Panc1 (cell line): ENCODE measurements at regions not wholly inside any gene's neighbourhood (a gene's known extent, or its start where the extent isn't known, plus 50 kb on each side); places are given as distances from the start of the nearest gene placed in this dataset.

Experiments
- ATAC-seq: fragments of 200-7000 bp; cut with Tn5 transposase; 2 replicates; pipeline ENCODE4 v1.9.1; 2020; ENCODE audit warnings: mild to moderate bottlenecking, moderate library complexity
- BruUV-seq: library from RNA; stranded (reverse); fragments of 400-500 nt; replicated peaks from 2 replicates; lab custom pipeline; 2021; lab: Mats Ljungman, UMichigan
- CTCF ChIA-PET: fragments of 300-600 bp; sonication (Branson Sonifier 250); formaldehyde crosslinking; loops from one replicate; lab custom pipeline; 2022; ENCODE audit warnings: antibody characterized with exemption; lab: Charles Lee
- POLR2A ChIA-PET: fragments of 300-600 bp; sonication (Branson Sonifier 250); formaldehyde crosslinking; loops from one replicate; lab custom pipeline; 2022; ENCODE audit warnings: antibody characterized with exemption; lab: Charles Lee
- DNase-seq: peaks from one replicate; pipeline ENCODE4 v3.0.0-alpha.2; 2010; ENCODE audit warnings: low read depth, low spot score
- H3K27ac ChIP-seq: 2 replicates; pipeline ENCODE4 v1.5.1; 2011; ENCODE audit warnings: mild to moderate bottlenecking, low read length, inconsistent platforms
- H3K27me3 ChIP-seq: fragments of 200-500 bp; sonication (Bioruptor generic); 2 replicates; pipeline ENCODE4 v1.6.0; 2014; ENCODE audit warnings: low read length, inconsistent platforms; ENCODE audit not compliant: control insufficient read depth, insufficient read depth
- H3K36me3 ChIP-seq: fragments of 200-500 bp; sonication (Bioruptor generic); 2 replicates; pipeline ENCODE4 v1.5.1; 2014; ENCODE audit warnings: inconsistent platforms, mild to moderate bottlenecking, low read length, moderate library complexity; ENCODE audit not compliant: control insufficient read depth, insufficient read depth
- H3K4me1 ChIP-seq: 2 replicates; pipeline ENCODE4 v1.5.1; 2011; ENCODE audit warnings: inconsistent platforms, mild to moderate bottlenecking, low read length, moderate library complexity; ENCODE audit not compliant: control insufficient read depth, insufficient read depth
- H3K4me3 ChIP-seq, 2 experiments: 2 replicates each; pipeline ENCODE4 v1.5.1; 2011 to 2012; ENCODE audit warnings: low read depth in 2 of 2, low read length in 2 of 2, mild to moderate bottlenecking in 2 of 2, inconsistent platforms in 1 of 2, moderate library complexity in 1 of 2
- H3K9me3 ChIP-seq: fragments of 200-500 bp; sonication (Bioruptor generic); 2 replicates; pipeline ENCODE4 v1.5.1; 2014; ENCODE audit warnings: low read depth, mild to moderate bottlenecking, inconsistent platforms, low read length, moderate library complexity; ENCODE audit not compliant: control insufficient read depth, insufficient read depth
- CTCF ChIP-seq: fragments of 450-650 bp; IDR thresholded peaks from 2 replicates; pipeline ENCODE4 v1.5.1; 2017; ENCODE audit warnings: mild to moderate bottlenecking
- POLR2AphosphoS5 ChIP-seq: IDR thresholded peaks from 2 replicates; pipeline ENCODE4 v1.6.1; 2012; ENCODE audit warnings: mild to moderate bottlenecking, low read depth, low read length, moderate library complexity
- REST ChIP-seq, 2 experiments: IDR thresholded peaks; 2 replicates each; pipeline ENCODE4 v1.6.1; 2011 to 2012; ENCODE audit warnings: low read depth in 2 of 2, control low read depth in 1 of 2, low read length in 1 of 2, mild to moderate bottlenecking in 1 of 2, moderate library complexity in 1 of 2; ENCODE audit not compliant: insufficient read depth in 1 of 2
- SIN3A ChIP-seq: IDR thresholded peaks from 2 replicates; pipeline ENCODE4 v1.6.1; 2012; ENCODE audit warnings: low read depth, mild to moderate bottlenecking, low read length, moderate library complexity, borderline replicate concordance; ENCODE audit not compliant: insufficient read depth
- TCF7L2 ChIP-seq: IDR thresholded peaks from 2 replicates; pipeline ENCODE4 v1.6.1; 2011; ENCODE audit warnings: mild to moderate bottlenecking, low read depth, low read length, inconsistent platforms
- in situ Hi-C: cut with HindIII; loops from 2 replicates; pipeline ENCODE4 v1.10.0; 2016; ENCODE audit warnings: low sequenced_read_pairs, low pct_unique_long_range_greater_than_20kb
- intact Hi-C: fragments of 100-400 bp; cut with micrococcal nuclease; formaldehyde crosslinking; loops from one replicate; pipeline ENCODE4 v1.10.0; 2022; ENCODE audit not compliant: unreplicated experiment

GRCh38 chr14:97415907-97416306 is 618.7 kb downstream of the VRK1 start:
- intact Hi-C loops: no loop called here
- Histone ChIP-seq H3K4me1 (no peaks in the 10 kb centered on the region), H3K36me3 (no peaks in the 10 kb centered on the region), H3K27me3 (no peaks in the 10 kb centered on the region), H3K27ac (no peak overlapping the region), H3K4me3 (no peak overlapping the region), H3K9me3 (no peaks in the 10 kb centered on the region)
- no peak for ATAC-seq
- TF ChIP-seq SIN3A (no peak), TCF7L2 (no peak), CTCF (no peak), POLR2AphosphoS5 (no peak), REST (IDR thresholded peaks at IDR 0.05; ENCODE audit: insufficient read depth in 1 of 2, low read depth in 2 of 2, low read length in 1 of 2) (no peak)
- CTCF ChIA-PET: no interaction called here
- in situ Hi-C loops: no loop called here
- POLR2A ChIA-PET: no interaction called here
- DNase-seq: no peak
- BruUV-seq: no TSS peak

- ChIA-PET CTCF (no interaction called here), POLR2A (no interaction called here)
- H3K36me3 ChIP-seq: no peaks in the 10 kb centered on the region
- no peaks in the 10 kb centered on the region for H3K4me1 ChIP-seq
- H3K4me3 ChIP-seq: no peak overlapping the region
- in situ Hi-C loops (no loop called here), intact Hi-C loops (no loop called here)
- BruUV-seq: no TSS peak
- no peaks in the 10 kb centered on the region for H3K9me3 ChIP-seq
- H3K27ac ChIP-seq: no peak overlapping the region
- no peaks in the 10 kb centered on the region for H3K27me3 ChIP-seq
- ATAC-seq (no peak), DNase-seq (no peak)
- TF ChIP-seq CTCF: no peak
- no peak for TF ChIP-seq SIN3A
- TF ChIP-seq TCF7L2: no peak
- TF ChIP-seq REST (IDR thresholded peaks at IDR 0.05; ENCODE audit: insufficient read depth in 1 of 2, low read depth in 2 of 2, low read length in 1 of 2): no peak
- TF ChIP-seq POLR2AphosphoS5: no peak
Observed at GRCh38 chr14:97416550-97416949, 619.4 kb downstream of the VRK1 start.
